Liver (tissue), 8 donors: ENCODE measurements at regions not wholly inside any gene's neighbourhood (a gene's known extent, or its start where the extent isn't known, plus 50 kb on each side); places are given as distances from the start of the nearest gene placed in this dataset.

Experiments
- DNase-seq: peaks from one replicate; pipeline ENCODE4 v3.0.0-alpha.2; 2017; ENCODE audit warnings: low spot score
- H3K27ac ChIP-seq, 2 donors: one replicate each; pipeline ENCODE4 v1.7.0; 2013; ENCODE audit warnings: inconsistent platforms in 2 of 2, low read length in 2 of 2, control low read depth in 1 of 2, low read depth in 1 of 2, mild to moderate bottlenecking in 1 of 2
- H3K27me3 ChIP-seq, 4 donors: one replicate each; pipeline versions ENCODE4 v1.6.1 to v1.7.0; 2013; ENCODE audit warnings: low read length in 3 of 4, inconsistent platforms in 1 of 4, mild to moderate bottlenecking in 1 of 4, moderate library complexity in 1 of 4; ENCODE audit not compliant: control insufficient read depth in 4 of 4, insufficient read depth in 4 of 4
- H3K36me3 ChIP-seq, 4 donors: one replicate each; pipeline versions ENCODE4 v1.6.1 to v1.7.0; 2013; ENCODE audit warnings: low read length in 3 of 4, mild to moderate bottlenecking in 3 of 4, low read depth in 1 of 4, moderate library complexity in 1 of 4; ENCODE audit not compliant: control insufficient read depth in 4 of 4, insufficient read depth in 3 of 4
- H3K4me1 ChIP-seq, 4 donors: one replicate each; pipeline versions ENCODE4 v1.6.1 to v1.7.0; 2013; ENCODE audit warnings: low read length in 3 of 4, mild to moderate bottlenecking in 3 of 4, moderate library complexity in 1 of 4; ENCODE audit not compliant: control insufficient read depth in 4 of 4, insufficient read depth in 4 of 4
- H3K4me3 ChIP-seq, 3 donors: one replicate each; pipeline versions ENCODE4 v1.6.1 to v1.7.0; 2013; ENCODE audit warnings: low read length in 3 of 3, control low read depth in 1 of 3, low read depth in 1 of 3, mild to moderate bottlenecking in 1 of 3
- H3K9ac ChIP-seq, 2 donors: one replicate each; pipeline ENCODE4 v1.7.0; 2013; ENCODE audit warnings: low read length in 2 of 2, mild to moderate bottlenecking in 2 of 2, moderate library complexity in 2 of 2, control low read depth in 1 of 2, low read depth in 1 of 2
- H3K9me3 ChIP-seq, 4 donors: one replicate each; pipeline versions ENCODE4 v1.6.1 to v1.7.0; 2013; ENCODE audit warnings: low read length in 3 of 4; ENCODE audit not compliant: control insufficient read depth in 4 of 4
- EGR1 ChIP-seq, 2 donors: IDR thresholded peaks; 2 replicates each; pipeline ENCODE4 v1.6.1; 2016 to 2018; ENCODE audit warnings: antibody characterized with exemption in 2 of 2, low read depth in 2 of 2
- FOXA1 ChIP-seq: IDR thresholded peaks from 2 replicates; pipeline ENCODE4 v1.6.1; 2016; ENCODE audit warnings: antibody characterized with exemption
- GABPA ChIP-seq, 2 donors: IDR thresholded peaks in 1 of 2; conservative IDR thresholded peaks in 1 of 2; 2 replicates each; pipeline ENCODE4 v1.6.1; 2016; ENCODE audit warnings: antibody characterized with exemption in 2 of 2, mild to moderate bottlenecking in 1 of 2, moderate library complexity in 1 of 2
- HNF4A ChIP-seq, 2 donors: conservative IDR thresholded peaks; 2 replicates each; pipeline ENCODE4 v1.6.1; 2016; ENCODE audit warnings: antibody characterized with exemption in 2 of 2, mild to moderate bottlenecking in 2 of 2
- JUND ChIP-seq, 2 donors: IDR thresholded peaks; 2 replicates each; pipeline ENCODE4 v1.6.1; 2016; ENCODE audit warnings: antibody characterized with exemption in 2 of 2
- NR2F2 ChIP-seq: IDR thresholded peaks from 2 replicates; pipeline ENCODE4 v1.6.1; 2016; ENCODE audit warnings: antibody characterized with exemption
- RAD21 ChIP-seq, 2 donors: IDR thresholded peaks; 2 replicates each; pipeline ENCODE4 v1.6.1; 2016; ENCODE audit warnings: antibody characterized with exemption in 2 of 2, mild to moderate bottlenecking in 2 of 2
- SP1 ChIP-seq: IDR thresholded peaks from 2 replicates; pipeline ENCODE4 v1.6.1; 2018; ENCODE audit warnings: antibody characterized with exemption, mild to moderate bottlenecking
- TAF1 ChIP-seq: conservative IDR thresholded peaks from 2 replicates; pipeline ENCODE4 v1.6.1; 2016; ENCODE audit warnings: antibody characterized with exemption, mild to moderate bottlenecking
- YY1 ChIP-seq: IDR thresholded peaks from 2 replicates; pipeline ENCODE4 v1.6.1; 2016; ENCODE audit warnings: antibody characterized with exemption, mild to moderate bottlenecking
- WGBS: extraction: QIAGEN DNeasy Blood & Tissue Kit; methylation state at CpG from one replicate; pipeline ENCODE4 v1.1.7; 2013; 5-methylcytosine and 5-hydroxymethylcytosine counted together
- TF ChIP-seq, protein P1 (sequence below): IDR thresholded peaks from 2 replicates; pipeline ENCODE4 v1.6.1; 2016; ENCODE audit warnings: antibody characterized with exemption
- TF ChIP-seq, protein P2 (sequence below): fragments of 150-350 bp; IDR thresholded peaks from 2 replicates; pipeline ENCODE4 v1.5.1; 2017; ENCODE audit warnings: improper control_type of control experiment, low read depth, low read length; ENCODE audit not compliant: missing input control
- TF ChIP-seq, protein P3 (sequence below): IDR thresholded peaks from 2 replicates; pipeline ENCODE4 v1.6.1; 2016; ENCODE audit warnings: antibody characterized with exemption, mild to moderate bottlenecking
- donor health status: healthy.
- donor health status: healthy.
- donor health status: healthy.
- donor health status: healthy.
- donor health status: healthy.

DNA sequence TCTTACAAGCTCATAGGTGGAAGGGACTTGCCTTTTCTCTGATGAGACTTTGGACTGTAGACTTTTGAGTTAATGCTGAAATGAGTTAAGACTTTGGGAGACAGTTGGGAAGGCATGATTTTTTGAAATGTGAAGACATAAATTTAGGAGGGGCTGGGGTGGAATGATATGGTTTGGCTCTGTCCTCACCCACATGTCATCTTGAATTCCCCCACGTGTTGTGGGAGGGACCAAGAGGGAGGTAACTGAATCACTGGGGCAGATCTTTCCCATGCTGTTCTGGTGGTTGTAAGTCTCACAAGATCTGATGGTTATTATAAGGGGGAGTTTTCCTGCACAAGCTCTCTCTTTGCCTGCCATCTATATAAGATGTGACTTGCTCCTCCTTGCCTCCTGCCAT, 777.9 kb downstream of the CENPC start:
- Histone ChIP-seq H3K27ac (no peak overlapping the region), H3K27me3 (peaks cover 0 to 2% (median 0%) of the 10 kb centered on the region in 4 donors), H3K9me3 (no peaks in the 10 kb centered on the region), H3K36me3 (no peaks in the 10 kb centered on the region), H3K9ac (no peak overlapping the region), H3K4me1 (no peaks in the 10 kb centered on the region), H3K4me3 (no peak overlapping the region)
- 50% methylated on average over 1 of the region's 1 CpG for WGBS
- no peak for DNase-seq
- TF ChIP-seq TAF1 (no peak), YY1 (no peak), FOXA1 (no peak), HNF4A (conservative IDR thresholded peaks at IDR 0.05) (no peak), SP1 (no peak), GABPA (IDR thresholded peaks at IDR 0.05 in 1 of 2, conservative IDR thresholded peaks at IDR 0.05 in 1 of 2) (no peak), NR2F2 (no peak)

DNA sequence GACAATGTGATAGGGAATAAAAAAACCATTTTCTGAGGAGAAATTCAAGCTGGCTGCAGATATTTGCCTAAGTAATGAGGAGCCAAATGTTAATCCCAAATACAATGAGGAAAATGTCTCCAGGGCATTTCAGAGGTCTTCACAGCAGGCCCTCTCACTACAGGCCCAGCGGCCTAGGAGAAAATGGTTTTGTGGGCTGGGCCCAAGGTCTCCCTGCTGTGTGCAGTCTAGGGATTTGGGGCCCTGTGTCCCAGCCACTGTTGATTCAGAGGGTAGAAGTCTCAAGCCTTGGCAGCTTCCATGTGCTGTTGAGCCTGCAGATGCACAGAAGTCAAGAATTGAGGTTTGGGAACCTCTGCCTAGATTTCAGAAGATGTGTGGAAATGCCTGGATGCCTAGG, 778.7 kb downstream of the CENPC start:
- no peaks in the 10 kb centered on the region for H3K9me3 ChIP-seq
- no peak overlapping the region for H3K27ac ChIP-seq
- H3K4me3 ChIP-seq, result no peak overlapping the region
- no peaks in the 10 kb centered on the region for H3K4me1 ChIP-seq
- WGBS, result 85% methylated on average over 1 of the region's 1 CpG
- TF ChIP-seq TAF1 (no peak), EGR1 (IDR thresholded peaks at IDR 0.05; ENCODE audit: low read depth in 2 of 2) (no peak), JUND (IDR thresholded peaks at IDR 0.05) (no peak), NR2F2 (no peak), GABPA (IDR thresholded peaks at IDR 0.05 in 1 of 2, conservative IDR thresholded peaks at IDR 0.05 in 1 of 2) (no peak), FOXA1 (no peak), RAD21 (IDR thresholded peaks at IDR 0.05) (no peak)
- TF ChIP-seq, protein P1, sequence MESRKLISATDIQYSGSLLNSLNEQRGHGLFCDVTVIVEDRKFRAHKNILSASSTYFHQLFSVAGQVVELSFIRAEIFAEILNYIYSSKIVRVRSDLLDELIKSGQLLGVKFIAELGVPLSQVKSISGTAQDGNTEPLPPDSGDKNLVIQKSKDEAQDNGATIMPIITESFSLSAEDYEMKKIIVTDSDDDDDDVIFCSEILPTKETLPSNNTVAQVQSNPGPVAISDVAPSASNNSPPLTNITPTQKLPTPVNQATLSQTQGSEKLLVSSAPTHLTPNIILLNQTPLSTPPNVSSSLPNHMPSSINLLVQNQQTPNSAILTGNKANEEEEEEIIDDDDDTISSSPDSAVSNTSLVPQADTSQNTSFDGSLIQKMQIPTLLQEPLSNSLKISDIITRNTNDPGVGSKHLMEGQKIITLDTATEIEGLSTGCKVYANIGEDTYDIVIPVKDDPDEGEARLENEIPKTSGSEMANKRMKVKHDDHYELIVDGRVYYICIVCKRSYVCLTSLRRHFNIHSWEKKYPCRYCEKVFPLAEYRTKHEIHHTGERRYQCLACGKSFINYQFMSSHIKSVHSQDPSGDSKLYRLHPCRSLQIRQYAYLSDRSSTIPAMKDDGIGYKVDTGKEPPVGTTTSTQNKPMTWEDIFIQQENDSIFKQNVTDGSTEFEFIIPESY, result no peak
- TF ChIP-seq, protein P2, sequence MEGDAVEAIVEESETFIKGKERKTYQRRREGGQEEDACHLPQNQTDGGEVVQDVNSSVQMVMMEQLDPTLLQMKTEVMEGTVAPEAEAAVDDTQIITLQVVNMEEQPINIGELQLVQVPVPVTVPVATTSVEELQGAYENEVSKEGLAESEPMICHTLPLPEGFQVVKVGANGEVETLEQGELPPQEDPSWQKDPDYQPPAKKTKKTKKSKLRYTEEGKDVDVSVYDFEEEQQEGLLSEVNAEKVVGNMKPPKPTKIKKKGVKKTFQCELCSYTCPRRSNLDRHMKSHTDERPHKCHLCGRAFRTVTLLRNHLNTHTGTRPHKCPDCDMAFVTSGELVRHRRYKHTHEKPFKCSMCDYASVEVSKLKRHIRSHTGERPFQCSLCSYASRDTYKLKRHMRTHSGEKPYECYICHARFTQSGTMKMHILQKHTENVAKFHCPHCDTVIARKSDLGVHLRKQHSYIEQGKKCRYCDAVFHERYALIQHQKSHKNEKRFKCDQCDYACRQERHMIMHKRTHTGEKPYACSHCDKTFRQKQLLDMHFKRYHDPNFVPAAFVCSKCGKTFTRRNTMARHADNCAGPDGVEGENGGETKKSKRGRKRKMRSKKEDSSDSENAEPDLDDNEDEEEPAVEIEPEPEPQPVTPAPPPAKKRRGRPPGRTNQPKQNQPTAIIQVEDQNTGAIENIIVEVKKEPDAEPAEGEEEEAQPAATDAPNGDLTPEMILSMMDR, result no peak
- TF ChIP-seq, protein P3, sequence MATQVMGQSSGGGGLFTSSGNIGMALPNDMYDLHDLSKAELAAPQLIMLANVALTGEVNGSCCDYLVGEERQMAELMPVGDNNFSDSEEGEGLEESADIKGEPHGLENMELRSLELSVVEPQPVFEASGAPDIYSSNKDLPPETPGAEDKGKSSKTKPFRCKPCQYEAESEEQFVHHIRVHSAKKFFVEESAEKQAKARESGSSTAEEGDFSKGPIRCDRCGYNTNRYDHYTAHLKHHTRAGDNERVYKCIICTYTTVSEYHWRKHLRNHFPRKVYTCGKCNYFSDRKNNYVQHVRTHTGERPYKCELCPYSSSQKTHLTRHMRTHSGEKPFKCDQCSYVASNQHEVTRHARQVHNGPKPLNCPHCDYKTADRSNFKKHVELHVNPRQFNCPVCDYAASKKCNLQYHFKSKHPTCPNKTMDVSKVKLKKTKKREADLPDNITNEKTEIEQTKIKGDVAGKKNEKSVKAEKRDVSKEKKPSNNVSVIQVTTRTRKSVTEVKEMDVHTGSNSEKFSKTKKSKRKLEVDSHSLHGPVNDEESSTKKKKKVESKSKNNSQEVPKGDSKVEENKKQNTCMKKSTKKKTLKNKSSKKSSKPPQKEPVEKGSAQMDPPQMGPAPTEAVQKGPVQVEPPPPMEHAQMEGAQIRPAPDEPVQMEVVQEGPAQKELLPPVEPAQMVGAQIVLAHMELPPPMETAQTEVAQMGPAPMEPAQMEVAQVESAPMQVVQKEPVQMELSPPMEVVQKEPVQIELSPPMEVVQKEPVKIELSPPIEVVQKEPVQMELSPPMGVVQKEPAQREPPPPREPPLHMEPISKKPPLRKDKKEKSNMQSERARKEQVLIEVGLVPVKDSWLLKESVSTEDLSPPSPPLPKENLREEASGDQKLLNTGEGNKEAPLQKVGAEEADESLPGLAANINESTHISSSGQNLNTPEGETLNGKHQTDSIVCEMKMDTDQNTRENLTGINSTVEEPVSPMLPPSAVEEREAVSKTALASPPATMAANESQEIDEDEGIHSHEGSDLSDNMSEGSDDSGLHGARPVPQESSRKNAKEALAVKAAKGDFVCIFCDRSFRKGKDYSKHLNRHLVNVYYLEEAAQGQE, result no peak
- DNase-seq, result no peak
- peaks cover 0 to 2% (median 0%) of the 10 kb centered on the region in 4 donors for H3K27me3 ChIP-seq
- H3K9ac ChIP-seq, result no peak overlapping the region
- H3K36me3 ChIP-seq, result no peaks in the 10 kb centered on the region
